B cell (primary cell): ENCODE measurements at regions not wholly inside any gene's neighbourhood (a gene's known extent, or its start where the extent isn't known, plus 50 kb on each side); places are given as distances from the start of the nearest gene placed in this dataset.

Experiments
- ATAC-seq: fragments of 200-7000 bp; cut with Tn5 transposase; one replicate; pipeline ENCODE4 v1.10.0; 2021; ENCODE audit warnings: low read depth, mild to moderate bottlenecking, moderate number of reproducible peaks, moderate library complexity
- CTCF ChIA-PET: fragments of 350-600 bp; sonication (Branson Sonifier 250); formaldehyde crosslinking; loops from one replicate; lab custom pipeline; 2021; ENCODE audit warnings: antibody characterized with exemption, inconsistent platforms; lab: Charles Lee
- POLR2A ChIA-PET: fragments of 350-600 bp; sonication (Branson Sonifier 250); formaldehyde crosslinking; loops from one replicate; lab custom pipeline; 2021; ENCODE audit warnings: antibody characterized with exemption; lab: Charles Lee
- DNase-seq: peaks from one replicate; pipeline ENCODE4 v3.0.0; 2013
- H2AFZ ChIP-seq: 2 replicates; pipeline ENCODE4 v1.6.1; 2012; ENCODE audit warnings: mild to moderate bottlenecking, low read depth, low read length; ENCODE audit not compliant: insufficient read depth, poor library complexity, severe bottlenecking
- H3K27ac ChIP-seq, 2 donors: 1 replicate in 1 of 2; 2 replicates in 1 of 2; pipeline ENCODE4 v1.5.1; 2012 to 2013; ENCODE audit warnings: low read length in 2 of 2, mild to moderate bottlenecking in 2 of 2, moderate library complexity in 1 of 2
- H3K27me3 ChIP-seq, 4 experiments: fragments of 200-600 bp in 1 of 4; sonication (generic) in 1 of 4; replicated peaks in 1 of 4; 1 replicate in 2 of 4; 2 replicates in 2 of 4; pipeline versions ENCODE4 v1.6.1 to v1.7.0; 2013 to 2016; ENCODE audit warnings: low read length in 3 of 4, mild to moderate bottlenecking in 2 of 4, mixed read lengths in 1 of 4, moderate library complexity in 1 of 4; ENCODE audit not compliant: insufficient read depth in 4 of 4, control insufficient read depth in 3 of 4; ENCODE audit errors: control extremely low read depth in 1 of 4
- H3K36me3 ChIP-seq, 2 experiments: replicated peaks in 1 of 2; 1 replicate in 1 of 2; 2 replicates in 1 of 2; pipeline versions ENCODE4 v1.6.1 to v1.7.1; 2013; ENCODE audit warnings: low read length in 1 of 2; ENCODE audit not compliant: insufficient read depth in 2 of 2, control insufficient read depth in 1 of 2; ENCODE audit errors: control extremely low read depth in 1 of 2, extremely low read depth in 1 of 2
- H3K4me1 ChIP-seq, 2 donors: fragments of 200-600 bp in 1 of 2; sonication (generic) in 1 of 2; 1 replicate in 1 of 2; 2 replicates in 1 of 2; pipeline versions ENCODE4 v1.5.1 to v1.6.1; 2013 to 2017; ENCODE audit warnings: low read length in 2 of 2; ENCODE audit not compliant: control insufficient read depth in 2 of 2, insufficient read depth in 2 of 2
- H3K4me2 ChIP-seq: replicated peaks from 2 replicates; pipeline ENCODE3; 2012; ENCODE audit warnings: mild to moderate bottlenecking, low read depth, low read length; ENCODE audit not compliant: poor library complexity, severe bottlenecking
- H3K4me3 ChIP-seq, 5 experiments: fragments of 200-600 bp in 1 of 5; sonication (generic) in 1 of 5; 1 replicate in 3 of 5; 2 replicates in 2 of 5; pipeline versions ENCODE4 v1.5.1 to v1.7.0; 2011 to 2016; ENCODE audit warnings: low read length in 4 of 5, mild to moderate bottlenecking in 4 of 5, low read depth in 2 of 5, control low read depth in 1 of 5, moderate library complexity in 1 of 5; ENCODE audit not compliant: insufficient read depth in 1 of 5; ENCODE audit errors: control extremely low read depth in 1 of 5, extremely low read depth in 1 of 5
- H3K79me2 ChIP-seq: fragments of 200-600 bp; sonication (generic); one replicate; pipeline ENCODE4 v1.6.0; 2016; ENCODE audit warnings: low read length; ENCODE audit not compliant: control insufficient read depth, insufficient read depth
- H3K9ac ChIP-seq: fragments of 200-600 bp; sonication (generic); 2 replicates; pipeline ENCODE4 v1.6.1; 2017; ENCODE audit warnings: mild to moderate bottlenecking, low read length, moderate library complexity
- H3K9me3 ChIP-seq, 3 donors: one replicate each; pipeline versions ENCODE4 v1.6.1 to v1.7.1; 2013; ENCODE audit warnings: low read length in 2 of 3; ENCODE audit not compliant: control insufficient read depth in 2 of 3, insufficient read depth in 1 of 3; ENCODE audit errors: control extremely low read depth in 1 of 3
- H4K20me1 ChIP-seq: 2 replicates; pipeline ENCODE4 v1.6.0; 2012; ENCODE audit warnings: mild to moderate bottlenecking, low read length; ENCODE audit not compliant: insufficient read depth, control insufficient read depth, poor library complexity, severe bottlenecking
- H3K27ac Mint-ChIP-seq: one replicate; pipeline ENCODE4 v1.8.0; 2021; ENCODE audit warnings: mixed read lengths
- H3K27me3 Mint-ChIP-seq: one replicate; pipeline ENCODE4 v1.8.0; 2021; ENCODE audit warnings: mixed read lengths
- H3K4me1 Mint-ChIP-seq: one replicate; pipeline ENCODE4 v1.8.0; 2021; ENCODE audit warnings: mixed read lengths
- H3K4me3 Mint-ChIP-seq: one replicate; pipeline ENCODE4 v1.8.0; 2021; ENCODE audit warnings: mixed read lengths
- H3K9me3 Mint-ChIP-seq: one replicate; pipeline ENCODE4 v1.8.0; 2022; ENCODE audit warnings: mixed read lengths; ENCODE audit not compliant: insufficient read depth
- CTCF ChIP-seq: fragments of 200-600 bp; IDR thresholded peaks from one replicate; pipeline ENCODE4 v1.8.0; 2022; ENCODE audit warnings: antibody characterized with exemption, mild to moderate bottlenecking
- EZH2 ChIP-seq: IDR thresholded peaks from 2 replicates; pipeline ENCODE4 v1.6.1; 2012; ENCODE audit warnings: borderline replicate concordance, low read depth, mild to moderate bottlenecking, moderate library complexity, low read length; ENCODE audit not compliant: insufficient read depth, poor library complexity, severe bottlenecking
- WGBS: methylation state at CpG from one replicate; pipeline ENCODE4 v1.1.5; 2013; ENCODE audit warnings: missing lambda C conversion rate; ENCODE audit not compliant: insufficient coverage; 5-methylcytosine and 5-hydroxymethylcytosine counted together
- intact Hi-C: fragments of 100-400 bp; cut with micrococcal nuclease; formaldehyde crosslinking; loops from one replicate; pipeline ENCODE4 v1.10.0; 2022

- Histone ChIP-seq H3K27me3 (no peaks in the 10 kb centered on the region), H3K9me3 (peaks cover 0 to 6% (median 0%) of the 10 kb centered on the region in 3 donors), H3K27ac (no peak overlapping the region), H3K9ac (no peak overlapping the region), H2AFZ (no peak overlapping the region), H3K4me1 (no peaks in the 10 kb centered on the region), H3K79me2 (no peaks in the 10 kb centered on the region), H4K20me1 (no peaks in the 10 kb centered on the region), H3K4me2 (no peak overlapping the region), H3K4me3 (no peak overlapping the region), H3K36me3 (no peaks in the 10 kb centered on the region)
- ChIA-PET POLR2A (no interaction called here), CTCF (interaction anchor here (2.0 kb wide), 1 partner anchor 37 kb away, joined by 7 read pairs; no protein-coding TSS in a partner anchor)
- ATAC-seq: no peak
- WGBS: no CpG with 5 or more reads among the region's 7 CpGs
- peaks cover 8% of the 10 kb centered on the region for H3K27me3 Mint-ChIP-seq
- no peak for DNase-seq
- H3K4me1 Mint-ChIP-seq: no peaks in the 10 kb centered on the region
- H3K4me3 Mint-ChIP-seq: no peak overlapping the region
- TF ChIP-seq CTCF (no peak), EZH2 (no peak)
- no peak overlapping the region for H3K27ac Mint-ChIP-seq
- intact Hi-C loops: no loop called here
- no peaks in the 10 kb centered on the region for H3K9me3 Mint-ChIP-seq
Observed at GRCh38 chr3:59611649-59612443, 562.0 kb upstream of the CFAP20DC start.

GRCh38 chr3:59609657-59610348 is 560.0 kb upstream of the CFAP20DC start:
- ATAC-seq (no peak), DNase-seq (no peak)
- H3K36me3 ChIP-seq: no peaks in the 10 kb centered on the region
- H3K79me2 ChIP-seq: no peaks in the 10 kb centered on the region
- Mint-ChIP-seq H3K27ac (no peak overlapping the region), H3K9me3 (no peaks in the 10 kb centered on the region), H3K4me1 (no peaks in the 10 kb centered on the region), H3K27me3 (peaks cover 16% of the 10 kb centered on the region), H3K4me3 (no peak overlapping the region)
- H3K4me1 ChIP-seq: no peaks in the 10 kb centered on the region
- WGBS: 82% methylated on average over 6 of the region's 6 CpGs
- no peak overlapping the region for H2AFZ ChIP-seq
- POLR2A ChIA-PET: no interaction called here
- no peaks in the 10 kb centered on the region for H4K20me1 ChIP-seq
- TF ChIP-seq EZH2 (no peak), CTCF (no peak)
- H3K9me3 ChIP-seq: peaks cover 0 to 6% (median 0%) of the 10 kb centered on the region in 3 donors
- no peak overlapping the region for H3K4me3 ChIP-seq
- no peak overlapping the region for H3K4me2 ChIP-seq
- H3K27ac ChIP-seq: no peak overlapping the region
- CTCF ChIA-PET: interaction anchor here (0.7 to 2.0 kb wide), 2 partner anchors 33 to 34 kb away, joined by 3 to 7 read pairs; no protein-coding TSS in a partner anchor
- no peaks in the 10 kb centered on the region for H3K27me3 ChIP-seq
- intact Hi-C loops: no loop called here
- no peak overlapping the region for H3K9ac ChIP-seq
